ENCODE measurements at regions not wholly inside any gene's neighbourhood (a gene's known extent, or its start where the extent isn't known, plus 50 kb on each side); places are given as distances from the start of the nearest gene placed in this dataset.

DNA sequence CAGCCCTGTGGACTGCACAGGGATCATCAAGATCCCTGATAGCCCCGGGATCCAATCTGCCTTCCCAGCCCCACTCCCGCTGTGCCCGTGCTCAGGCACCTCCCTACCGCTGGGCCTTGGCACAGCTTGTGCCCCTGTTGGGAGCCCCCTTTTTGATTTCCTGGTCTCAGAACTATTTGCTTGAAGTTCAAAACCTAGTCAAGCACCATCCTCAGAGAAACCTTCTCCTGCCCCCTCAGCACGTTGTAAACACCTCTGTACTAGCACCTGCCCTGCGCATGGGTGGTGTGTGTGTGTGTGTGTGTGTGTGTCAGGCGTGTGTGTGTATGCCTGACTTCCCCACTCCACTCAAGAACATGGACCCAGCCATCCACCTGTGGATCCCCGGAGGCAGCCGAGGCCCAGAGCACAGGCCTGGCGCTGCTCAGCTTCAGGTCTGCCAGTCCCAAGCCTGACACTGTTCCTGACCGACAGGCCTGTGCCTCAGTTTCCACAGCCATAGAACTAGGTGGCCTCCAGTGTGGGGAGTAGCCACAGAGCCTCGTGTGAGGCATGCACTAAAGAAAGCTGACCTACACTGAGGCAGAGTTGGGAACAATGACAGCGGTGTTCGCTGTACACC lies 65.5 kb downstream of the ADRA2C start:
- no peak for DNase-seq (ENCODE audit: low spot score)

- DNase-seq (ENCODE audit: low spot score), result no peak
These were observed 66.5 kb downstream of the ADRA2C start for GRCh38 chr4:3832536-3833220.

- no peak for DNase-seq (ENCODE audit: low spot score)
These were observed 67.3 kb downstream of the ADRA2C start for GRCh38 chr4:3833326-3833989.

DNA sequence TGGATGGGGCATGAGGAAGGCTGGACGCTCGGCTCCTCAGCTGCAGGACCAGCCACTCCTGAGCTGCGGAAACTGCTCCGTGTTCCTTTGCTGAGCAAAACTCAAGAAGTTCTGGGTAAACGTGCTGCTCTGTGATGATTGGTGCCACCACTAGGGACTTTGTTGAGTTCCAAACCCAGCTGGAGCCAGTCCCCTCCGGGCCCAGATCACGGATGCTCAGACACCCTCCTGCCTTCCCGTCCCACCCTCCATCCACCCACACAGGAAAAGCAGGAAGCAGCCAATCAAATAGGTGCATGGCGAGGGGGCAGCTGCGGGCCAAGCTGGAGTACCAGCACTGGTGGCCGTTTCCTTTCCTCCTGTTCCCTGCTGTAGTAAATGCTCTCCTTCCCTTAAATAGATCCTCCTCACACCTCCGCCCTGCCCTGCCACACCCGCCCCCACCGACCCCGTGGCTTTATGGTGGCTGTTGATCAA lies 68.0 kb downstream of the ADRA2C start:
- no peak for DNase-seq (ENCODE audit: low spot score)

DNA sequence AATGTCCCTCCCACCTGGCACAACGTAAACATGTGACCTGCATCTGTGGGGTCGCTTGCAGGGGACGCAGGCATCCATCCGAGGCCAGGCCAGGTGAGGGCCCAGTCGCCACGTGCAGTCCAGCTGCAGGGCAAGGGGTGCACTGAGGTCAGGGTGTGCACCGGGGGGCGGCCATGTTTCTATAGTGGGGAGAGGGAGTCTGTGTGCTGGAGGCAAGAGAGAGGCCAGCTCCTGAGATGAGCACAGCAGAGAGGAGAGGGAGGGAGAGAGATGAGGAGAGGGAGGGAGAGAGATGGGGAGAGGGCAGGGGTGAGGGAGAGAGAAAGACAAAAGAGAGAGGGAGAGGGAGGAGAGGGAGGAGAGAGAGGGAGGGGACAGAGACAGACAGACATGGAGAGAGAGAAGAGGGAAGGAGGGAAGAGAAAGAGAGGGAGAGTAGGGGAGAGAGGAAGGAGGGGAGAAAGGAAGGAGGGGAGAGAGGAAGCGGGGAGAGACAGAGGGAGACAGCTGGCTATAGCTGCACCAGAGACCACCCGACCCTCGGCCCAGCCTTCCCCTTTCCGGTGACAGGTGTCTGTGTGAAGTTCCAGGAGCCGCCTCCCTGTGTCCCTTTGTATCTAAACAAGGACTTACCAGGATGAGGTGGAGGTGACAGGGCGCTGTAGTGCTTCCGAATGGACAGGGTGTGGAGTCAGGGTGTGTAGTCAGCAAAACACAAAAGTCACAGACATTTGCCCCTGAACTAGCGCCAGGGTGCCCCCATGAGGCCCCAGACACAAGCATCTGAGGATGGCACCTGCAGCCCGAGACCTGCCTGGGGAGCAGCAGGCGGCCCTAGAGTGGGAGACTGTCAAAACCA lies 68.7 kb downstream of the ADRA2C start:
- DNase-seq (ENCODE audit: low spot score), result no peak

DNA sequence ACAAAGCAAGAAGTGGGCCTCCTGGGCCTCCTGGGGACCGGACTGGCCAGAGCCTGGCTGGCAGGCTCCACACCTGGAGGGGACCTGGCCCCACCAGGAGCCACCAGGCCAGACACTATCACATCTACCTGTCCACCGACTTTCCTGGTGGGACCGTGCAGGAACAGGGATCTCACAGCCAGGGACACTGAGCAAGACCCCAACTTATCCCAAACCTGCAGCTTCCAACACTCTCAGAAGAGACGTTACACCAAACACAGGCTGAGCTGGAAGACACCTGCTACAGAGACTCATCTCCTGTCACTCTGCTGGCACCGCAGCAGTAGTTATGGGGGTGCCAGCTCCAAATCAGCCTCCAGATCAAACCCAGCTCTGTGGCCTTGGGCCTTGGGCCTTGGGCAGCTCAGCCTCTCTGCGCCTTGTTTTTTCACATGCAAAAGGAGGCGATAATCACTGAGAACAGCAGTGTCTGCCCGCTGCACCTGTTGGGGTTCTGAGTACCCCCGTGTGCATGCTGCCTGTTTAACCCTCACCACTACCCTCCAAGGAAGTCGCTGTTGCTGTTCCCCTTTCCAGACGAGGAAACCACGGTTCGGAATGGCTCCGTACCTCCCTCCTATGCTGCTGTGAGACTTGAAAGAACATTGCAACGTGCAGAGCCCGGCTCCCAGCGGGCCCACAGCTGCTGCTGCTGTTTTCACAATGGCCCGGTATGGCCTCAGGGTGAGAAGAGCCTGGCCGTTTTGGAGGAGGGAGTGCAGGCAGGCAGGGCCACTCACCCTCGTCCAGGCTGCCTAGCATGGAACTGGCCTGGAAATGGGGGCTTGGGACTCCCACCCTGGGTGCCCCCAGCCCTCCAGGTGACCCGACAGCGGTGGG lies 69.6 kb downstream of the ADRA2C start:
- DNase-seq (ENCODE audit: low spot score), result no peak

GRCh38 chr4:3836406-3836755 lies 70.2 kb downstream of the ADRA2C start:
- no peak for DNase-seq (ENCODE audit: low spot score)

- DNase-seq (ENCODE audit: low spot score), result no peak
These were observed 70.8 kb downstream of the ADRA2C start for GRCh38 chr4:3836756-3837601.

DNA sequence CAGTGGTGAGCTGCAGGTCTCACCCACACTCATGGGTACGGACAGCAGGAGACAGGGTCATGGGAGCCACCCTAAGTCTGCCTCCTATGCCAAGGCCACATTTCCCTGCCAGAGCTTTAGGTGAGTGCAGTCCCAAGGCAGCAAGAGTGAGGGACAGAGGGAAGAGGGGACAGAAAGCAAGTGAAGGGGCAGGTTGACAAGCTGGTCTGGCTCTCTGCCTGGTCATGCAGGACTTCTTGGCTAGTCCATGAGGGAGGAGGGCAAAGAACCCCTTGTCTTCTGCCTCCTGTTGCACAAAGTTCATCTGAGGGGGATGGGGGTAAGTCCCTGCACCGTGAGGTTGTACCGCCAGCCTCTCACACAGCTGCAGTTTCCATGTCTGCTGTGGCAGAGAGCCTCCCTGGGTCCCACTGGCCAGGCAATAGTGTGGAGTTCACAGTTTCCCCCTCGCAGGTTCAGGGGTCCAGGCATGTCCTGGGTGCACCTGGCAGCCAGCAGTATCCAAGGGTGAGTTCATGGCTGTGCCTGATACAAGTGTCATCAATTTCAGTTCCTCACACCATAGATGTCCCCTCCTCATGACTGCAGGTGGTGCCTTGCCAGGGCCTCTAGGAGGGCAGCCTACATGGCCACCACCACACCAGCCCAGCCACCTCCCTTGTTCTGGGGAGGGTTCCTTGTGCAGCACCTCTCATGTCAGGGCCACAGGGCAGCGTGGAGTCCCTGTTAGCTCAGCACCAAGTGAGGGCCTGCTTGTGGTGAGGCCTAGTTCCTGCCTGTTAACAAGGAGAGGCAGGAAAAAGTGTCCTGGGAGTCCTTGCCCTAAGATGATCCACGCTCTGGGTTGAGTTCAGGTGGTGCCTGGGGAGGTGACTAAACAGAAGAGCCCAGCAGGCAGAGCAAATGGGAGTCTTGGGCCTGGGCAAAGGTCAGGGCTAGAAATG lies 72.5 kb downstream of the ADRA2C start:
- DNase-seq (ENCODE audit: low spot score), result no peak

GRCh38 chr4:3845094-3845743 lies 79.0 kb downstream of the ADRA2C start:
- DNase-seq (ENCODE audit: low spot score), result no peak

DNA sequence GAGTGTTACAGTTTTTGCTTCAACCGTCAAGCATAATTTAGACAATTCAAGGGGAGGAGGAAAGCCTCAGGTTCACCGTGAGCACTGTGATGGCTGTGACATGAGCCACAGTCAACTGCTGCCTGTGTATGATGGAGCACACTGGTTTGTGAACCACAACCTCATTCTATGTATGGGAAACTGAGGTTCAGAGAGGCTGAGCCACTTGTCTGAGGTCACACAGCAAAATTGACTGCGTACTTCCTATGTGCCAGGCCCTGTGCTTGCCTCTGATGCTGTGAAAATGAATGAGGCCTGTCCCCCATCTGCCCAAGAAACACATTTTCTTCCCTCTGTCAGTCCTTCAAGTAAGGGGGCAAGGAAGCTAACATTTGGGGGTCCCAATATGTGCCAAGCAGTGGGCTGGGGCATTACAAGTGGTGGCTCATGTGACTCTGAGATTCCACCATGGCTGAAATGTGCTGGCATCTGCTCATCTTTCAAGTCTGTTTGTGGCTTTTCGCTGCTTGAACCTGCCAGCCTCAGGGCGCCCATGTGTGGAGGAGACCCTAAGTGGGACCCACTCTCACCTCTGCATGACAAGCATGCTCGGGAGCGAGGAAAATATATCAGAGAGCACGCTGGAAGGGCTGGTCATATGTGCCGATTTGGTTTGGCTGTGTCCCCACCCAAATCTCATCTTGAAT lies 79.7 kb downstream of the ADRA2C start:
- no peak for DNase-seq (ENCODE audit: low spot score)

GRCh38 chr4:3847211-3847940 lies 81.2 kb downstream of the ADRA2C start:
- DNase-seq (ENCODE audit: low spot score), result no peak

DNA sequence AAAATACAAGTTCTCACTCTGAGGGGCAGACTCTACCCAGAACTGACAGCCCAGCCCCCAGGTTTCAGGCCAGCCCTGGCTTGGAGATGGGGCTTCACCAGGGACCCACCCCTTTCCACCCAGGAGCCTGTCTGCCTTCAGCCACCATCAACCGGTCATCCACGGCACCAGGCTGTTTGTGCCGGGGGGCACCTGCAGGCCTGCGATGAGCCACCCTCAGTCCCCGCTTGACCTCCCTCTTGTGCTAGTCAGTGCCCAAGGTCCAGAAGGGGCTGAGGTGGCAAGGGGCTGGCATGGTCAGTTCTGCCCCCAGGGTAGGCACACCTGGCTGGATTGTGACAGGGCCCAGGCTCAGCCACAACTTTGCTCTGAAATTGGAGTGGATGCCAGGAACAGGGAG lies 82.1 kb downstream of the ADRA2C start:
- no peak for DNase-seq (ENCODE audit: low spot score)

GRCh38 chr4:3849140-3849539 lies 83.0 kb downstream of the ADRA2C start:
- DNase-seq (ENCODE audit: low spot score), result no peak

- DNase-seq (ENCODE audit: low spot score), result no peak
These were observed 83.9 kb downstream of the ADRA2C start for GRCh38 chr4:3850128-3850527.

- no peak for DNase-seq (ENCODE audit: low spot score)
These were observed 85.0 kb downstream of the ADRA2C start for GRCh38 chr4:3851211-3851610.

GRCh38 chr4:3851881-3852280 lies 85.7 kb downstream of the ADRA2C start:
- no peak for DNase-seq (ENCODE audit: low spot score)

GRCh38 chr4:3852309-3852708 lies 86.1 kb downstream of the ADRA2C start:
- DNase-seq (ENCODE audit: low spot score), result no peak
